Neural progenitor cell (in vitro differentiated cells): ENCODE measurements at regions not wholly inside any gene's neighbourhood (a gene's known extent, or its start where the extent isn't known, plus 50 kb on each side); places are given as distances from the start of the nearest gene placed in this dataset.

ENCODE experiments used
- DNase-seq: peaks from one replicate; pipeline ENCODE4 v3.0.0-alpha.2; 2016; ENCODE audit warnings: low spot score
- H2AFZ ChIP-seq: fragments of 200-600 bp; sonication (generic); replicated peaks from 2 replicates; pipeline ENCODE4 v1.6.1; 2016; ENCODE audit warnings: antibody characterized with exemption
- H3F3A ChIP-seq: fragments of 200-600 bp; sonication (generic); 2 replicates; pipeline ENCODE4 v1.6.1; 2016; ENCODE audit warnings: antibody characterized with exemption, low read depth
- H3K27ac ChIP-seq: fragments of 200-600 bp; sonication (generic); 2 replicates; pipeline ENCODE4 v1.5.1; 2016; ENCODE audit warnings: mild to moderate bottlenecking
- H3K27me3 ChIP-seq: fragments of 200-600 bp; sonication (generic); 2 replicates; pipeline ENCODE4 v1.6.1; 2016; ENCODE audit warnings: mild to moderate bottlenecking, moderate library complexity
- H3K36me3 ChIP-seq: fragments of 200-600 bp; sonication (generic); 2 replicates; pipeline ENCODE4 v1.5.1; 2016
- H3K4me1 ChIP-seq: fragments of 200-600 bp; sonication (generic); 2 replicates; pipeline ENCODE4 v1.6.1; 2016; ENCODE audit warnings: mixed run types
- H3K4me2 ChIP-seq: fragments of 200-600 bp; sonication (generic); 2 replicates; pipeline ENCODE4 v1.6.1; 2016
- H3K4me3 ChIP-seq: fragments of 200-600 bp; sonication (generic); 2 replicates; pipeline ENCODE4 v1.5.1; 2016
- H3K79me2 ChIP-seq: fragments of 200-600 bp; sonication (generic); 2 replicates; pipeline ENCODE4 v1.6.1; 2016; ENCODE audit warnings: low read depth
- H3K9ac ChIP-seq: fragments of 200-600 bp; sonication (generic); 2 replicates; pipeline ENCODE4 v1.6.1; 2016
- H3K9me3 ChIP-seq: fragments of 200-600 bp; sonication (generic); 2 replicates; pipeline ENCODE4 v1.5.1; 2016; ENCODE audit warnings: low read depth
- H4K20me1 ChIP-seq: fragments of 200-600 bp; sonication (generic); 2 replicates; pipeline ENCODE4 v1.6.1; 2016; ENCODE audit warnings: low read depth
- H3K27ac Mint-ChIP-seq: 3 replicates; pipeline ENCODE4 v1.8.0; 2021; ENCODE audit warnings: mixed read lengths
- H3K27me3 Mint-ChIP-seq: 2 replicates; pipeline ENCODE4 v1.8.0; 2022; ENCODE audit warnings: low read depth, mild to moderate bottlenecking, inconsistent platforms, moderate library complexity, mixed read lengths; ENCODE audit not compliant: insufficient read depth
- H3K36me3 Mint-ChIP-seq: 3 replicates; pipeline ENCODE4 v1.8.0; 2021; ENCODE audit warnings: mixed read lengths
- H3K4me1 Mint-ChIP-seq: 3 replicates; pipeline ENCODE4 v1.8.0; 2021; ENCODE audit warnings: mixed read lengths
- H3K4me3 Mint-ChIP-seq: 3 replicates; pipeline ENCODE4 v1.8.0; 2021; ENCODE audit warnings: mild to moderate bottlenecking, moderate library complexity, mixed read lengths
- H3K9me3 Mint-ChIP-seq: 3 replicates; pipeline ENCODE4 v1.8.0; 2020; ENCODE audit warnings: mixed read lengths
- EZH2 ChIP-seq: fragments of 200-600 bp; sonication (generic); IDR thresholded peaks from 2 replicates; pipeline ENCODE4 v1.6.1; 2017; ENCODE audit warnings: antibody characterized with exemption, mild to moderate bottlenecking, moderate library complexity
- EZH2phosphoT487 ChIP-seq: fragments of 200-600 bp; sonication (generic); IDR thresholded peaks from 2 replicates; pipeline ENCODE4 v1.6.1; 2017; ENCODE audit warnings: antibody characterized with exemption
- TF ChIP-seq, protein P1 (sequence below): fragments of 200-600 bp; sonication (generic); IDR thresholded peaks from 2 replicates; pipeline ENCODE4 v1.5.1; 2017; ENCODE audit warnings: antibody characterized with exemption, mild to moderate bottlenecking

DNA sequence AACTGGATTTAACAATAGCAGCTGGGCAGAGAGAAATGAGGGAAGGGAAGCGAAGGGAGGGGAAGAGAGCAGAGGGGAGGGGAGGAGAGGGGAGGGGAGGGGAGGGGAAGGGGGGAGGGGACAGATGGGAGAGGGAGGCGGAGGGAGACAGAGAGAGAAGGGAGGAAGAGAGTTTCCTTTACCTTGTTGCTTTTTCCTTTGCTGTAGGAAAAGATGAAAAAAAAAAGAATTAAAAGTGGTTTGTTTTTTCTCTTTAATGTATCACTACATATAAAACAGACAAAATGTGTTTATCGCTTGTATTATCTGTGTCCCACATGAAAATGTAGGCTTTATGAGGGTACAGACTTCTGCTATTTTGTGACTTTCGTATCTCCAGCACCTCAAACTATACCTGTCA lies 190.4 kb upstream of the KYNU start:
- Histone ChIP-seq H3K36me3 (no peaks in the 10 kb centered on the region), H3K27ac (no peak overlapping the region), H3K9me3 (no peaks in the 10 kb centered on the region), H3K4me3 (no peak overlapping the region), H3K27me3 (no peaks in the 10 kb centered on the region), H3F3A (no peaks in the 10 kb centered on the region), H3K9ac (no peak overlapping the region), H3K79me2 (no peaks in the 10 kb centered on the region), H3K4me2 (no peak overlapping the region), H2AFZ (no peak overlapping the region), H4K20me1 (no peaks in the 10 kb centered on the region), H3K4me1 (no peaks in the 10 kb centered on the region)
- Mint-ChIP-seq H3K4me3 (no peak overlapping the region), H3K36me3 (no peaks in the 10 kb centered on the region), H3K4me1 (peaks cover 2% of the 10 kb centered on the region), H3K27me3 (peaks cover 2% of the 10 kb centered on the region), H3K9me3 (no peaks in the 10 kb centered on the region), H3K27ac (no peak overlapping the region)
- DNase-seq: no peak
- TF ChIP-seq, protein P1, sequence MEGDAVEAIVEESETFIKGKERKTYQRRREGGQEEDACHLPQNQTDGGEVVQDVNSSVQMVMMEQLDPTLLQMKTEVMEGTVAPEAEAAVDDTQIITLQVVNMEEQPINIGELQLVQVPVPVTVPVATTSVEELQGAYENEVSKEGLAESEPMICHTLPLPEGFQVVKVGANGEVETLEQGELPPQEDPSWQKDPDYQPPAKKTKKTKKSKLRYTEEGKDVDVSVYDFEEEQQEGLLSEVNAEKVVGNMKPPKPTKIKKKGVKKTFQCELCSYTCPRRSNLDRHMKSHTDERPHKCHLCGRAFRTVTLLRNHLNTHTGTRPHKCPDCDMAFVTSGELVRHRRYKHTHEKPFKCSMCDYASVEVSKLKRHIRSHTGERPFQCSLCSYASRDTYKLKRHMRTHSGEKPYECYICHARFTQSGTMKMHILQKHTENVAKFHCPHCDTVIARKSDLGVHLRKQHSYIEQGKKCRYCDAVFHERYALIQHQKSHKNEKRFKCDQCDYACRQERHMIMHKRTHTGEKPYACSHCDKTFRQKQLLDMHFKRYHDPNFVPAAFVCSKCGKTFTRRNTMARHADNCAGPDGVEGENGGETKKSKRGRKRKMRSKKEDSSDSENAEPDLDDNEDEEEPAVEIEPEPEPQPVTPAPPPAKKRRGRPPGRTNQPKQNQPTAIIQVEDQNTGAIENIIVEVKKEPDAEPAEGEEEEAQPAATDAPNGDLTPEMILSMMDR: no peak
- TF ChIP-seq EZH2: no peak
- TF ChIP-seq EZH2phosphoT487: no peak

DNA sequence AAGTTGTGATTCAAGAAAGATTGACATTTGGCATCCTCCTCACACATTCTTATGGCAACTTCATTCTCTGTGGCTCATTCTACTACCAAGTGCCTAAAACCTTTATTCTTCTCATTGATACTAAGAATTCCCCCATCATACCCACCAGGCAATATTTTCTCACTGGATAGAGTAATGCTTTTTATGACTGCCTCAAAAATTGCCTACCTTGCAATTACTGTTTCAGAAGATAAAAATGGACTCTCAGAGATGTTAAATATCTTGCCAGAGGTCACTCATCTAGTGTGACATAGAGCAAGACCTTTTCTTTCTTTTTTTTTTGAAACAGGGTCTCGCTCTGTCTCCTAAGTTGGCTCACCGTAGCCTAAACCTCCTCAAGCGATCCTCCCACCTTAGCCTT lies 192.8 kb upstream of the KYNU start:
- peaks cover 2% of the 10 kb centered on the region for H3K27me3 Mint-ChIP-seq
- Histone ChIP-seq H3K27me3 (no peaks in the 10 kb centered on the region), H3K4me1 (peaks cover 3% of the 10 kb centered on the region), H3K9me3 (no peaks in the 10 kb centered on the region), H3K79me2 (no peaks in the 10 kb centered on the region), H3K9ac (no peak overlapping the region), H3K4me2 (no peak overlapping the region), H3K27ac (no peak overlapping the region), H4K20me1 (no peaks in the 10 kb centered on the region), H2AFZ (no peak overlapping the region), H3F3A (no peaks in the 10 kb centered on the region), H3K36me3 (no peaks in the 10 kb centered on the region), H3K4me3 (no peak overlapping the region)
- H3K27ac Mint-ChIP-seq: no peak overlapping the region
- TF ChIP-seq, protein P1: no peak
- TF ChIP-seq EZH2 (no peak), EZH2phosphoT487 (no peak)
- H3K4me3 Mint-ChIP-seq: no peak overlapping the region
- no peaks in the 10 kb centered on the region for H3K4me1 Mint-ChIP-seq
- H3K36me3 Mint-ChIP-seq: no peaks in the 10 kb centered on the region
- DNase-seq: no peak
- no peaks in the 10 kb centered on the region for H3K9me3 Mint-ChIP-seq

- Histone ChIP-seq H3K27ac (no peak overlapping the region), H4K20me1 (no peaks in the 10 kb centered on the region), H3K9ac (no peak overlapping the region), H3K79me2 (no peaks in the 10 kb centered on the region), H3K9me3 (no peaks in the 10 kb centered on the region), H3K4me1 (peaks cover 3% of the 10 kb centered on the region), H3K27me3 (no peaks in the 10 kb centered on the region), H2AFZ (peak overlapping the region; percentile 36), H3K36me3 (no peaks in the 10 kb centered on the region), H3K4me2 (no peak overlapping the region), H3K4me3 (no peak overlapping the region), H3F3A (no peaks in the 10 kb centered on the region)
- Mint-ChIP-seq H3K4me1 (no peaks in the 10 kb centered on the region), H3K27ac (no peak overlapping the region), H3K9me3 (no peaks in the 10 kb centered on the region), H3K36me3 (no peaks in the 10 kb centered on the region), H3K4me3 (no peak overlapping the region), H3K27me3 (peaks cover 2% of the 10 kb centered on the region)
- no peak for DNase-seq
- TF ChIP-seq, protein P1: peak; percentile 5
- TF ChIP-seq EZH2: no peak
- TF ChIP-seq EZH2phosphoT487: no peak
Measured at GRCh38 chr2:142682528-142682927, 194.9 kb upstream of the KYNU start.

DNA sequence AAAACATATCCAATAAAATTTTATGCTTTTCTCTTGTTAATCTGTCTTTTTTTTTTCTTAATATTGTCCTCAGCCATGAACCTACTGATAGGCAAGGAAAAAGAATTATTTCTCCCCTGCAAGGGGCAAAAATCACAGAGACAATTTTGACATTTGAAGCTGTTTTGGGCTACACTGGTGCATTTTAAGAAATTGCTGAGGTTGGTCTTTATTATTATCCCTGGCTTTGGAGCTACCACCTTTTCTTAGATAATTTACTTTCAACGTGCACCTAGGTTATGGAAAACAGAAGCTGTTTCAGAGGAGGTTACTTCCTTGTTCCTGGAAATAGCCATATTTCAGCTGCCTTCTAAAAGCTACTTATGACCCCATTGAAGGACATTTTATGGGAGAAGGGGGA lies 195.5 kb upstream of the KYNU start:
- Mint-ChIP-seq H3K27ac (no peak overlapping the region), H3K27me3 (peaks cover 2% of the 10 kb centered on the region), H3K4me3 (no peak overlapping the region), H3K4me1 (no peaks in the 10 kb centered on the region), H3K36me3 (no peaks in the 10 kb centered on the region), H3K9me3 (no peaks in the 10 kb centered on the region)
- Histone ChIP-seq H2AFZ (no peak overlapping the region), H3K9ac (no peak overlapping the region), H3K27me3 (no peaks in the 10 kb centered on the region), H3F3A (no peaks in the 10 kb centered on the region), H3K36me3 (no peaks in the 10 kb centered on the region), H3K27ac (no peak overlapping the region), H3K4me2 (no peak overlapping the region), H3K4me3 (no peak overlapping the region), H3K79me2 (no peaks in the 10 kb centered on the region), H3K4me1 (peaks cover 3% of the 10 kb centered on the region), H4K20me1 (no peaks in the 10 kb centered on the region), H3K9me3 (no peaks in the 10 kb centered on the region)
- no peak for DNase-seq
- no peak for TF ChIP-seq EZH2phosphoT487
- TF ChIP-seq, protein P1: no peak
- TF ChIP-seq EZH2: no peak
